ENCODE measurements at regions not wholly inside any gene's neighbourhood (a gene's known extent, or its start where the extent isn't known, plus 50 kb on each side); places are given as distances from the start of the nearest gene placed in this dataset.
A peak's percentile ranks its signal among the peaks of the same experiment; 100 is the strongest.

GRCh38 chr7:132072873-132073272 lies 503.4 kb downstream of the PLXNA4 start:
- no peak overlapping the region for H3K4me3 ChIP-seq
- DNase-seq (ENCODE audit: extremely low spot score in 2 of 2), result no peak
- no peaks in the 10 kb centered on the region for H3K36me3 ChIP-seq
- TF ChIP-seq CTCF (IDR thresholded peaks at IDR 0.05) (no peak), POLR2AphosphoS5 (IDR thresholded peaks at IDR 0.05; ENCODE audit: insufficient read depth in 1 of 2, low read depth in 1 of 2) (no peak), POLR2A (IDR thresholded peaks at IDR 0.05) (no peak)
- no peaks in the 10 kb centered on the region for H3K4me1 ChIP-seq
- H3K27me3 ChIP-seq, result no peaks in the 10 kb centered on the region
- intact Hi-C loops (cut with DNase I), result no loop called here
- no peak overlapping the region for H3K27ac ChIP-seq
- no peaks in the 10 kb centered on the region for H3K9me3 ChIP-seq

- peak in 1 of 2 donors; percentile 43 for DNase-seq (ENCODE audit: extremely low spot score in 2 of 2)
- H3K4me3 ChIP-seq, result no peak overlapping the region
- H3K4me1 ChIP-seq, result no peaks in the 10 kb centered on the region
- intact Hi-C loops (cut with DNase I), result no loop called here
- no peaks in the 10 kb centered on the region for H3K36me3 ChIP-seq
- H3K9me3 ChIP-seq, result no peaks in the 10 kb centered on the region
- no peaks in the 10 kb centered on the region for H3K27me3 ChIP-seq
- TF ChIP-seq CTCF (IDR thresholded peaks at IDR 0.05) (no peak), POLR2A (IDR thresholded peaks at IDR 0.05) (no peak), POLR2AphosphoS5 (IDR thresholded peaks at IDR 0.05; ENCODE audit: insufficient read depth in 1 of 2, low read depth in 1 of 2) (no peak)
- H3K27ac ChIP-seq, result no peak overlapping the region
These were observed 504.1 kb downstream of the PLXNA4 start for GRCh38 chr7:132072165-132072564.

GRCh38 chr7:132069306-132069705 lies 507.0 kb downstream of the PLXNA4 start:
- H3K4me1 ChIP-seq, result peaks cover 16% of the 10 kb centered on the region
- H3K27me3 ChIP-seq, result no peaks in the 10 kb centered on the region
- no peak overlapping the region for H3K27ac ChIP-seq
- TF ChIP-seq CTCF (IDR thresholded peaks at IDR 0.05) (no peak), POLR2A (IDR thresholded peaks at IDR 0.05) (no peak), POLR2AphosphoS5 (IDR thresholded peaks at IDR 0.05; ENCODE audit: insufficient read depth in 1 of 2, low read depth in 1 of 2) (no peak)
- H3K36me3 ChIP-seq, result no peaks in the 10 kb centered on the region
- intact Hi-C loops (cut with DNase I), result no loop called here
- H3K9me3 ChIP-seq, result no peaks in the 10 kb centered on the region
- no peak overlapping the region for H3K4me3 ChIP-seq
- no peak for DNase-seq (ENCODE audit: extremely low spot score in 2 of 2)

GRCh38 chr7:132066761-132067171 lies 509.5 kb downstream of the PLXNA4 start:
- peak in 1 of 2 donors; percentile 61 for DNase-seq (ENCODE audit: extremely low spot score in 2 of 2)

More at GRCh38 chr7:132066761-132067171, 509.5 kb downstream of the PLXNA4 start:
- peak overlapping the region; percentile 74 for H3K27ac ChIP-seq
- TF ChIP-seq POLR2A (IDR thresholded peaks at IDR 0.05), result no peak
- TF ChIP-seq POLR2AphosphoS5 (IDR thresholded peaks at IDR 0.05; ENCODE audit: insufficient read depth in 1 of 2, low read depth in 1 of 2), result no peak
- no peak for TF ChIP-seq CTCF (IDR thresholded peaks at IDR 0.05)
- H3K4me3 ChIP-seq, result no peak overlapping the region
- peaks cover 16% of the 10 kb centered on the region for H3K4me1 ChIP-seq
- H3K36me3 ChIP-seq, result no peaks in the 10 kb centered on the region
- no peaks in the 10 kb centered on the region for H3K9me3 ChIP-seq
- intact Hi-C loops (cut with DNase I), result no loop called here
- H3K27me3 ChIP-seq, result no peaks in the 10 kb centered on the region

Measured in vagina (tissue), 2 donors.